ENCODE measurements at regions not wholly inside any gene's neighbourhood (a gene's known extent, or its start where the extent isn't known, plus 50 kb on each side); places are given as distances from the start of the nearest gene placed in this dataset.

DNA sequence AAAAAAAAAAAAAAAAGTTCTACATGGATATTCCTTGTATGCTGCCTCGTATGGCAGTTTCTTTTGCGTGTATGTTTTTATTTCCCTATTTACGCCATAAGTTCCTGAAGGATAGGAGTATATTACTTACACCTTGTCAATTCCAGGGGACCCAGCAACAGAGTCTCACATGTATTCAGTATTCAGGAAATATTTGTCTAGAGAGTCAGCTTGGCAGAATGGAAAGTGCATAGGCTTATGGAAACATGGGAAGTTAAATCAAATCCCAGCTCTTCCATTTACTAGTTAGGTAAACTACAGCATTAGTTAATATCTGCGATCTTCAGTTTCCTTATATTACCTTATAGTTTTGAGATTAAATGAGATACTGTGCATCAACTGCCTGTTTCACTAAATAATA is 51.1 kb upstream of the SLC22A16 start:
- no peak for ATAC-seq (ENCODE audit: poor library complexity)
- DNase-seq: no peak
- H3K9me3 ChIP-seq (ENCODE audit: control insufficient read depth in 1 of 2, insufficient read depth in 1 of 2, low read length in 2 of 2): no peaks in the 10 kb centered on the region
- ChIA-PET CTCF (interaction anchor here (0.7 to 1.7 kb wide), 3 partner anchors 27 to 1482 kb away, joined by 3 read pairs; no protein-coding TSS in a partner anchor), POLR2A (no interaction called here)
- H3K27me3 ChIP-seq (ENCODE audit: control insufficient read depth in 1 of 2, insufficient read depth in 2 of 2, low read length in 2 of 2): no peaks in the 10 kb centered on the region
- intact Hi-C loops (cut with DNase I, micrococcal nuclease): loop anchor here (2.0 to 10.0 kb wide), 4 partner anchors 350 to 1635 kb away; no protein-coding TSS in a partner anchor
- no peaks in the 10 kb centered on the region for H3K36me3 ChIP-seq (ENCODE audit: insufficient read depth, low read length)
- Mint-ChIP-seq H3K9me3 (no peaks in the 10 kb centered on the region), H3K4me1 (ENCODE audit: low read depth) (no peaks in the 10 kb centered on the region), H3K27me3 (no peaks in the 10 kb centered on the region), H3K4me3 (no peak overlapping the region), H3K27ac (no peak overlapping the region), H3K36me3 (ENCODE audit: low read depth) (no peaks in the 10 kb centered on the region)
- no peak overlapping the region for H3K4me3 ChIP-seq (ENCODE audit: low read length)
- H3K27ac ChIP-seq (ENCODE audit: low read depth in 1 of 2, low read length in 2 of 2): no peak overlapping the region
- H3K4me1 ChIP-seq (ENCODE audit: insufficient read depth, low read length): no peaks in the 10 kb centered on the region
- TF ChIP-seq, protein P1, sequence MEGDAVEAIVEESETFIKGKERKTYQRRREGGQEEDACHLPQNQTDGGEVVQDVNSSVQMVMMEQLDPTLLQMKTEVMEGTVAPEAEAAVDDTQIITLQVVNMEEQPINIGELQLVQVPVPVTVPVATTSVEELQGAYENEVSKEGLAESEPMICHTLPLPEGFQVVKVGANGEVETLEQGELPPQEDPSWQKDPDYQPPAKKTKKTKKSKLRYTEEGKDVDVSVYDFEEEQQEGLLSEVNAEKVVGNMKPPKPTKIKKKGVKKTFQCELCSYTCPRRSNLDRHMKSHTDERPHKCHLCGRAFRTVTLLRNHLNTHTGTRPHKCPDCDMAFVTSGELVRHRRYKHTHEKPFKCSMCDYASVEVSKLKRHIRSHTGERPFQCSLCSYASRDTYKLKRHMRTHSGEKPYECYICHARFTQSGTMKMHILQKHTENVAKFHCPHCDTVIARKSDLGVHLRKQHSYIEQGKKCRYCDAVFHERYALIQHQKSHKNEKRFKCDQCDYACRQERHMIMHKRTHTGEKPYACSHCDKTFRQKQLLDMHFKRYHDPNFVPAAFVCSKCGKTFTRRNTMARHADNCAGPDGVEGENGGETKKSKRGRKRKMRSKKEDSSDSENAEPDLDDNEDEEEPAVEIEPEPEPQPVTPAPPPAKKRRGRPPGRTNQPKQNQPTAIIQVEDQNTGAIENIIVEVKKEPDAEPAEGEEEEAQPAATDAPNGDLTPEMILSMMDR (IDR thresholded peaks at IDR 0.05): no peak

DNA sequence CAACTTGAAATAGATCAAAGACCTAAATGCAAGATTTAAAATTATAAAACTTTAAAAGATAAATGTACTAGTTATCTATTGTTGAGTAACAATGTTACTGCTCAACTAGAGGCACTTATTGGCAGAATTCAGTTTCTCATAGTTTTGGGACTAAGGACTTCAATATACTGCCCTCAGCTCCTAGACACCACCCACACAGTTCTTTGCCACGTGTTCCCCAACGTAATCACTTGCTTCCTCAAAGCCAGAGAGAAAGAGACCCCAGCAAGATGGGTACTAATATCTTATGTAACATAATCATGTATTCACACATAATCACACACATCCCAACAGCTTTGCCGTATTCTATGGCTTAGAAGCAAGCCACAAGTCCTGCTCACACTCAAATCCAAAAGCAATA is 50.3 kb upstream of the SLC22A16 start:
- H3K4me3 Mint-ChIP-seq: no peak overlapping the region
- intact Hi-C loops (cut with DNase I, micrococcal nuclease): loop anchor here (2.0 to 10.0 kb wide), 4 partner anchors 351 to 1636 kb away; no protein-coding TSS in a partner anchor
- DNase-seq (no peak), ATAC-seq (ENCODE audit: poor library complexity) (no peak)
- no peaks in the 10 kb centered on the region for H3K27me3 Mint-ChIP-seq
- TF ChIP-seq, protein P1 (IDR thresholded peaks at IDR 0.05): no peak
- no peaks in the 10 kb centered on the region for H3K36me3 ChIP-seq (ENCODE audit: insufficient read depth, low read length)
- no peaks in the 10 kb centered on the region for H3K9me3 Mint-ChIP-seq
- ChIA-PET CTCF (interaction anchor here (0.7 to 1.7 kb wide), 2 partner anchors 36 to 1482 kb away, joined by 3 read pairs; no protein-coding TSS in a partner anchor), POLR2A (no interaction called here)
- H3K4me1 ChIP-seq (ENCODE audit: insufficient read depth, low read length): no peaks in the 10 kb centered on the region
- H3K9me3 ChIP-seq (ENCODE audit: control insufficient read depth in 1 of 2, insufficient read depth in 1 of 2, low read length in 2 of 2): no peaks in the 10 kb centered on the region
- no peak overlapping the region for H3K4me3 ChIP-seq (ENCODE audit: low read length)
- H3K36me3 Mint-ChIP-seq (ENCODE audit: low read depth): no peaks in the 10 kb centered on the region
- H3K27ac Mint-ChIP-seq: no peak overlapping the region
- H3K4me1 Mint-ChIP-seq (ENCODE audit: low read depth): no peaks in the 10 kb centered on the region
- H3K27ac ChIP-seq (ENCODE audit: low read depth in 1 of 2, low read length in 2 of 2): no peak overlapping the region
- no peaks in the 10 kb centered on the region for H3K27me3 ChIP-seq (ENCODE audit: control insufficient read depth in 1 of 2, insufficient read depth in 2 of 2, low read length in 2 of 2)

All from CD4-positive, alpha-beta T cell (primary cell).